CD4-positive, alpha-beta T cell treated with Interleukin-17A for 1 hour (primary cell): ENCODE measurements at regions not wholly inside any gene's neighbourhood (a gene's known extent, or its start where the extent isn't known, plus 50 kb on each side); places are given as distances from the start of the nearest gene placed in this dataset.

ENCODE experiments used
- DNase-seq: peaks from one replicate; pipeline ENCODE4 v3.0.0-alpha.2; 2020

GRCh38 chr2:59490994-59491393 is 1062.5 kb downstream of the BCL11A start:
- no peak for DNase-seq

- no peak for DNase-seq
Measured at GRCh38 chr2:59490192-59490591, 1063.3 kb downstream of the BCL11A start.

- DNase-seq = no peak
Measured at GRCh38 chr2:59484673-59485072, 1068.8 kb downstream of the BCL11A start.

- no peak for DNase-seq
Measured at GRCh38 chr2:59463426-59463825, 1090.0 kb downstream of the BCL11A start.

GRCh38 chr2:59462422-59463197 is 1090.8 kb downstream of the BCL11A start:
- DNase-seq = no peak

GRCh38 chr2:59461127-59461526 is 1092.3 kb downstream of the BCL11A start:
- DNase-seq = no peak

- DNase-seq = no peak
Measured at GRCh38 chr2:59458800-59459199, 1094.7 kb downstream of the BCL11A start.

GRCh38 chr2:59456285-59456684 is 1097.2 kb downstream of the BCL11A start:
- DNase-seq = no peak

GRCh38 chr2:59449274-59449673 is 1104.2 kb downstream of the BCL11A start:
- DNase-seq = no peak

GRCh38 chr2:59440491-59440890 is 1113.0 kb downstream of the BCL11A start:
- DNase-seq = no peak

- DNase-seq = no peak
Measured at GRCh38 chr2:59435635-59436034, 1117.8 kb downstream of the BCL11A start.

GRCh38 chr2:59428940-59429339 is 1124.5 kb downstream of the BCL11A start:
- no peak for DNase-seq

- DNase-seq = no peak
Measured at GRCh38 chr2:59427980-59428379, 1125.5 kb downstream of the BCL11A start.

GRCh38 chr2:59425247-59425646 is 1128.2 kb downstream of the BCL11A start:
- DNase-seq = no peak

GRCh38 chr2:59413751-59414570 is 1139.5 kb downstream of the BCL11A start:
- no peak for DNase-seq

- no peak for DNase-seq
Measured at GRCh38 chr2:59399126-59399525, 1154.3 kb downstream of the BCL11A start.

GRCh38 chr2:59398081-59398480 is 1155.4 kb downstream of the BCL11A start:
- no peak for DNase-seq

GRCh38 chr2:59395119-59395518 is 1154.0 kb upstream of the FANCL start:
- no peak for DNase-seq

- no peak for DNase-seq
Measured at GRCh38 chr2:59391896-59392295, 1150.8 kb upstream of the FANCL start.

GRCh38 chr2:59390581-59390980 is 1149.5 kb upstream of the FANCL start:
- no peak for DNase-seq

GRCh38 chr2:59389240-59389639 is 1148.1 kb upstream of the FANCL start:
- no peak for DNase-seq

- DNase-seq = no peak
Measured at GRCh38 chr2:59385971-59386370, 1144.8 kb upstream of the FANCL start.

- DNase-seq = no peak
Measured at GRCh38 chr2:59383473-59383872, 1142.3 kb upstream of the FANCL start.

- no peak for DNase-seq
Measured at GRCh38 chr2:59378127-59378526, 1137.0 kb upstream of the FANCL start.
